ENCODE measurements at regions not wholly inside any gene's neighbourhood (a gene's known extent, or its start where the extent isn't known, plus 50 kb on each side); places are given as distances from the start of the nearest gene placed in this dataset.

DNA sequence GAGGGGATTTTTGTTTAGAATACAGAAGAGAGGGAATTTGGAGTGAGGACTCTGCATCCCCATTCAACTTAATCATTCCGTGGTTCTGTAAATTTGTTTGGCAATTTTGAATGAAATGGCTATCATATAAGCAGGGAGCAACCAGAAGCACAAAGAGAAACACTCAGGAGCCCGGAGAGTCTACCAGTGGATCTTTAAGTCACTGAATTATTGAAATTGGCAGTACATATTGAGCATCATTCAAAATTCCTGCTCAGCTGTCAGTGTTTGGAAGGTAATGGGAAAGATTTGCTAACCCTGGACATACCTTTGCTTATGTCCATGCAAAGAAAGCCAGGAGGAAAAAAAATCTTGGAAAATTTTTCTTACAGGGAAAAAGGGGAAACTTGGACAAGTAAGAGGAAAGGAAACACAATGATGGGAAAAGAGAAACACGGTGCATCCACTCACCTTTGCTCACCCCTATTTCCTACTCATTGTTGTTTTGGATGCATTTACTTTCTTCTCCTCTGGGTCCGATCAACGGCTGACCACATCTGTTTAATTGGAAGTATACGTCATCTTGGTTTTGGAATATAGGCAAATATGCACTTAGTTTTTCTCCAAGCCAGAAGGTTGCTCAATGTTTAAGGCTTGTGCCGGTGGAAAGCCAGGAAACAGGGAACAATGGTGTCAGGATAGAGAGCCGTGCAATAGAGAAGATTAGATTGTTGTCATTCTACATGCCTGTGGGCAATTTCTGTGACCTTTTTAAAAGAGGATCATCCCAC lies 243.0 kb upstream of the LYPLAL1 start:
- Histone ChIP-seq H3K4me1 (ENCODE audit: insufficient read depth, low read length) (no peaks in the 10 kb centered on the region), H3K79me2 (ENCODE audit: insufficient read depth, low read length) (no peaks in the 10 kb centered on the region), H3K27ac (ENCODE audit: extremely low read length, insufficient read depth, low read length) (no peak overlapping the region), H3K9me3 (ENCODE audit: low read length) (no peaks in the 10 kb centered on the region), H4K20me1 (ENCODE audit: insufficient read depth, low read length) (no peaks in the 10 kb centered on the region), H3K36me3 (replicated peaks in 1 of 2; ENCODE audit: control insufficient read depth in 1 of 2, insufficient read depth in 2 of 2, low read length in 2 of 2) (no peaks in the 10 kb centered on the region), H3K4me2 (ENCODE audit: low read depth, low read length) (no peak overlapping the region), H2AFZ (ENCODE audit: low read length) (no peak overlapping the region), H3K4me3 (replicated peaks in 1 of 3; ENCODE audit: insufficient read depth in 1 of 3, low read depth in 2 of 3, low read length in 3 of 3) (no peak overlapping the region), H3K27me3 (ENCODE audit: control insufficient read depth in 1 of 2, insufficient read depth in 2 of 2, low read length in 2 of 2) (no peaks in the 10 kb centered on the region; a peak in 1 of 5 replicates), H3K9ac (ENCODE audit: insufficient read depth, low read depth, low read length) (no peak overlapping the region)
- ChIA-PET CTCF (ENCODE audit: low intra/inter-chr PET ratio, low total read pairs) (no interaction called here), POLR2A (no interaction called here)
- intact Hi-C loops (cut with micrococcal nuclease; ENCODE audit: unreplicated experiment) (no loop called here), in situ Hi-C loops (cut with HindIII; ENCODE audit: extremely low pct_ligation_motif_present, low pct_unique_long_range_greater_than_20kb) (no loop called here)
- DNase-seq (ENCODE audit: low spot score) (no peak), FAIRE-seq (no peak), ATAC-seq (no peak)
- no peak for TF ChIP-seq ZNF235 (CRISPR knock-in tag; IDR thresholded peaks at IDR 0.05; ENCODE audit: borderline replicate concordance)
- TF ChIP-seq BORCS8-MEF2B (CRISPR knock-in tag; IDR thresholded peaks at IDR 0.05): no peak
- TF ChIP-seq ZNF563 (CRISPR knock-in tag; IDR thresholded peaks at IDR 0.05): no peak
- TF ChIP-seq SMARCE1 (IDR thresholded peaks at IDR 0.05; ENCODE audit: borderline replicate concordance): no peak
- TF ChIP-seq POLR2G (IDR thresholded peaks at IDR 0.05; ENCODE audit: low read depth, low read length): no peak
- no peak for TF ChIP-seq ZNF674 (CRISPR knock-in tag; IDR thresholded peaks at IDR 0.05; ENCODE audit: low read depth)
- no peak for TF ChIP-seq HES4 (CRISPR knock-in tag; IDR thresholded peaks at IDR 0.05; ENCODE audit: borderline replicate concordance)
- WGBS (ENCODE audit: low lambda C conversion rate): 1% methylated on average over 8 of the region's 8 CpGs
- BruUV-seq (replicated peaks): no TSS peak

DNA sequence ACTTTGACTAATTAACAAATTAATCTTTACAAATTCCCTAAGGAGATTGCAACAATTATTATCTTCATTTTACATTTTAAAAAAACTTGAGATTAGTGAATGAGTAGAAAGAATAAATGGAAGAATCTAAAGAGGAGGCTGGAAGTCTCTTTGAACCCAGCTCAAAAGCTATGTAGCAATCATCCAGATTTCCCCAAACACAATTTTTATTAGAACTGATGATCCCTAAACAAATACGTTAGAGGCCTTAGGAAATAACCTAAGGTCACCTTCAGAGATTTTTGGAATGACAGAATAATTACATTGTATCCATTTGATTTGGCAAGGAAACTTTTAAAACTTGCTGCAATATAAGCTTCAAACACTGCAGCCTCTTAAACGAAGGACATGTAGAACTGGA lies 242.4 kb upstream of the LYPLAL1 start:
- H3K36me3 ChIP-seq (replicated peaks in 1 of 2; ENCODE audit: control insufficient read depth in 1 of 2, insufficient read depth in 2 of 2, low read length in 2 of 2): no peaks in the 10 kb centered on the region
- intact Hi-C loops (cut with micrococcal nuclease; ENCODE audit: unreplicated experiment) (no loop called here), in situ Hi-C loops (cut with HindIII; ENCODE audit: extremely low pct_ligation_motif_present, low pct_unique_long_range_greater_than_20kb) (no loop called here)
- H3K79me2 ChIP-seq (ENCODE audit: insufficient read depth, low read length): no peaks in the 10 kb centered on the region
- no peaks in the 10 kb centered on the region for H4K20me1 ChIP-seq (ENCODE audit: insufficient read depth, low read length)
- no peaks in the 10 kb centered on the region for H3K9me3 ChIP-seq (ENCODE audit: low read length)
- H3K27ac ChIP-seq (ENCODE audit: extremely low read length, insufficient read depth, low read length): no peak overlapping the region
- no peak overlapping the region for H2AFZ ChIP-seq (ENCODE audit: low read length)
- ATAC-seq: no peak
- no TSS peak for BruUV-seq (replicated peaks)
- H3K9ac ChIP-seq (ENCODE audit: insufficient read depth, low read depth, low read length): no peak overlapping the region
- no peaks in the 10 kb centered on the region for H3K4me1 ChIP-seq (ENCODE audit: insufficient read depth, low read length)
- no peak overlapping the region for H3K4me3 ChIP-seq (replicated peaks in 1 of 3; ENCODE audit: insufficient read depth in 1 of 3, low read depth in 2 of 3, low read length in 3 of 3)
- 4% methylated on average over 2 of the region's 2 CpGs for WGBS (ENCODE audit: low lambda C conversion rate)
- no peak overlapping the region for H3K4me2 ChIP-seq (ENCODE audit: low read depth, low read length)
- CTCF ChIA-PET (ENCODE audit: low intra/inter-chr PET ratio, low total read pairs): no interaction called here
- POLR2A ChIA-PET: no interaction called here
- no peak for FAIRE-seq
- no peaks in the 10 kb centered on the region; a peak in 1 of 5 replicates for H3K27me3 ChIP-seq (ENCODE audit: control insufficient read depth in 1 of 2, insufficient read depth in 2 of 2, low read length in 2 of 2)
- DNase-seq (ENCODE audit: low spot score): no peak
- no peak for TF ChIP-seq YEATS4 (CRISPR knock-in tag; IDR thresholded peaks at IDR 0.05; ENCODE audit: borderline replicate concordance)
- no peak for TF ChIP-seq SRSF4 (IDR thresholded peaks at IDR 0.05; ENCODE audit: low read depth, low read length, poor library complexity, severe bottlenecking)
- TF ChIP-seq SNRNP70 (IDR thresholded peaks at IDR 0.05; ENCODE audit: low read depth, low read length): no peak
- TF ChIP-seq ZNF549 (CRISPR knock-in tag; IDR thresholded peaks at IDR 0.05): no peak
- TF ChIP-seq CHD4 (IDR thresholded peaks at IDR 0.05; ENCODE audit: borderline replicate concordance, low read length): no peak
- no peak for TF ChIP-seq DR1 (CRISPR knock-in tag; IDR thresholded peaks at IDR 0.05)
- no peak for TF ChIP-seq DZIP1 (CRISPR knock-in tag; IDR thresholded peaks at IDR 0.05)
- no peak for TF ChIP-seq ZSCAN12 (CRISPR knock-in tag; IDR thresholded peaks at IDR 0.05)
- TF ChIP-seq DMAP1 (CRISPR knock-in tag; IDR thresholded peaks at IDR 0.05): no peak
- no peak for TF ChIP-seq SP140L (CRISPR knock-in tag; IDR thresholded peaks at IDR 0.05; ENCODE audit: borderline replicate concordance)
- no peak for TF ChIP-seq RAD51 (IDR thresholded peaks at IDR 0.05; ENCODE audit: borderline replicate concordance)
- TF ChIP-seq ZBTB8A (CRISPR knock-in tag; IDR thresholded peaks at IDR 0.05; ENCODE audit: borderline replicate concordance, low read depth): no peak

Data from HepG2 (cell line).